ENCODE measurements at regions not wholly inside any gene's neighbourhood (a gene's known extent, or its start where the extent isn't known, plus 50 kb on each side); places are given as distances from the start of the nearest gene placed in this dataset.

- no peak for TF ChIP-seq POLR2A (IDR thresholded peaks at IDR 0.05; ENCODE audit: low read depth, low read length)
- TF ChIP-seq, protein P1, sequence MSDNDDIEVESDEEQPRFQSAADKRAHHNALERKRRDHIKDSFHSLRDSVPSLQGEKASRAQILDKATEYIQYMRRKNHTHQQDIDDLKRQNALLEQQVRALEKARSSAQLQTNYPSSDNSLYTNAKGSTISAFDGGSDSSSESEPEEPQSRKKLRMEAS (IDR thresholded peaks at IDR 0.05; ENCODE audit: insufficient read depth, insufficient read length) = no peak
- TF ChIP-seq CTCF (IDR thresholded peaks at IDR 0.05; ENCODE audit: extremely low read depth in 1 of 2, insufficient read depth in 1 of 2, low read depth in 1 of 2, low read length in 2 of 2) = no peak
- no peak for TF ChIP-seq EZH2 (IDR thresholded peaks at IDR 0.05; ENCODE audit: borderline replicate concordance, low read depth, low read length, severe bottlenecking)
- TF ChIP-seq FOS (IDR thresholded peaks at IDR 0.05; ENCODE audit: borderline replicate concordance, insufficient read depth, low read length) = no peak
Measured at GRCh38 chr18:46260879-46261143, 156.6 kb downstream of the HAUS1 start.
